DMS 273 (cell line): ENCODE measurements at regions not wholly inside any gene's neighbourhood (a gene's known extent, or its start where the extent isn't known, plus 50 kb on each side); places are given as distances from the start of the nearest gene placed in this dataset.
"Not testable (repeated sequence)": the region's sequence is repeated elsewhere in the genome, so short reads cannot be mapped to it uniquely, and the experiment has no call there.

Source experiments
- DNase-seq: peaks from one replicate; lab custom pipeline; 2025; ENCODE audit not compliant: unreplicated experiment; lab: John Stamatoyannopoulos, UW

DNA sequence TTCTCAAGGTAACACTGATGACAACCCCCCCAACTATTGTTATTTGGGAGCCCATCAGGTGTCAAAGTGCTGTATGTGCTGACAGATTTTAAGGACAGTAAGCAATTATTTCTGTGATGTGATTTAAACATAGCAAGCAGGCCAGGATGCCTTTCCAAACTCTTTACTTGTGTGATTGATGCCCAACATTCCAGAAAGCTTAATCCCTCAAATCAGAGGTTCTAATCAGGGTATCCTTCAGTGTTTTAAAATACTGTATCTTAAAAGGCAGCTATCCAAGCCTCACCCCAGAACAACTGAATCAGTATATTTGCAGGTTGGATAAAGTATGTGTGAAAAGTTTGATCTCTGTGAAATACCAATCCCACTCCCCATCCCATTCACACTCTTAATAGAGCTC is 119.7 kb downstream of the GASK1B start:
- DNase-seq: no peak

- no peak for DNase-seq
Observed at GRCh38 chr4:158051401-158052235, 121.2 kb downstream of the GASK1B start.

GRCh38 chr4:158050942-158051341 is 121.9 kb downstream of the GASK1B start:
- DNase-seq: no peak

GRCh38 chr4:158046345-158046744 is 126.5 kb downstream of the GASK1B start:
- no peak for DNase-seq

DNA sequence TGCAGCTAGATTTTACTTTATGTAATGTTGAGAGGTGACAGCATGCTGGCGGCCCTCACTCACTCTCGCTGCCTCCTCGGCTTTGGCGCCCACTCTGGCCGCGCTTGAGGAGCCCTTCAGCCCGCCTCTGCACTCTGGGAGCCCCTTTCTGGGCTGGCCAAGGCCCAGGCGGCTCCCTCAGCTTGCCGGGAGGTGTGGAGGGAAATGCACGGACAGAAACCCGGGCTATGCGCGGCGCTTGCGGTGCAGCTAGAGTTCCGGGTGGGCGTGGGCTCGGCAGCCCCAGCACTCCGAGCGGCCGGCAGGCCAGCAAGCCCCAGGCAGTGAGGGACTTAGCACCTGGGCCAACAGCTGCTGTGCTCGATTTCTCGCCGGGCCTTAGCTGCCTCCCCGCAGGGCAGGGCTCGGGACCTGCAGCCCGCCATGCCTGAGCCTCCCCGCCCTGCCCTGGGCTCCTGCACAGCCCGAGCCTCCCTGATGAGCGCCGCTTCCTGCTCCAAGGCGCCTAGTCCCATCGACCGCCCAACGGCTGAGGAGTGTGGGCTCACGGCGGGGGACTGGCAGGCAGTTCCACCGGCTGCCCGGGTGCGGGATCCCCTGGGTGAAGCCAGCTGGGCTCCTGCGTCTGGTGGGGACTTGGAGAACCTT is 128.7 kb downstream of the GASK1B start:
- DNase-seq: no peak

GRCh38 chr4:158042591-158043030 is 130.2 kb downstream of the GASK1B start:
- no peak for DNase-seq

GRCh38 chr4:158038718-158039117 is 134.1 kb downstream of the GASK1B start:
- DNase-seq: no peak

- no peak for DNase-seq
Observed at GRCh38 chr4:158036998-158037397, 135.8 kb downstream of the GASK1B start.

- DNase-seq: no peak
Observed at GRCh38 chr4:158035662-158036195, 137.1 kb downstream of the GASK1B start.

GRCh38 chr4:158033416-158034120 is 139.3 kb downstream of the GASK1B start:
- DNase-seq: no peak

DNA sequence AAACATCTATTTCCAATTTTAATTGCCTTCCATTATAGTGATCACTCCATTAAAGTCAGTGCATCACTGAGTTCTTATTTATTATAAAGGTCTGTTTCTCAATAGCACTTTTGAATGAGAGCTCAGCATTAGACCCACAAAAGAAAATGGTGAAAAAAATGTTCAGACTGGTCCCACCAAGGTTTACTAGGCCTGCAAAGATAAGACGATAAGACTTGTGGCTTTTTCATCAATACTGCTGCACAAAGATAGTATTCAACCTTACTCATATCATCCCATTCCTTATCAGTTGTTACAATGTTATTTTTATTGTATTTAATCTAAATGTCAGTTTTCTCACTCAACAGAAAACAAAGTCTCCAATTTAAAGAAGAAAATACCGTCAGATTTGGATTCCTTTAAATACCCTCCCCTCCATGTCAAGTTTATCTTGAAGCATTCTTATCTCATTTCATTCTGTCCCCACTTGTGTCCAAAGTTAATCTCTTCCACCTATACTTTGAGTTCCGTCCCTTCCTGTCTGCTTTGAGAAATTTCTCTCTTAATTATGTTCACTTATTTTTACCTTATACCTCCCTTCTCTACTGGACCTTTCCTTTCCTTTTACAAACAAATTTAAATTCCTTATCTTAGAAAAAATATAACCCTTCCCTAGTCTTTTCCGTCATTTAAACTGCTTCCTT is 140.0 kb downstream of the GASK1B start:
- DNase-seq: no peak

- DNase-seq: not testable (repeated sequence)
Observed at GRCh38 chr4:158028381-158028780, 144.4 kb downstream of the GASK1B start.

- DNase-seq: no peak
Observed at GRCh38 chr4:158025131-158025530, 147.7 kb downstream of the GASK1B start.

DNA sequence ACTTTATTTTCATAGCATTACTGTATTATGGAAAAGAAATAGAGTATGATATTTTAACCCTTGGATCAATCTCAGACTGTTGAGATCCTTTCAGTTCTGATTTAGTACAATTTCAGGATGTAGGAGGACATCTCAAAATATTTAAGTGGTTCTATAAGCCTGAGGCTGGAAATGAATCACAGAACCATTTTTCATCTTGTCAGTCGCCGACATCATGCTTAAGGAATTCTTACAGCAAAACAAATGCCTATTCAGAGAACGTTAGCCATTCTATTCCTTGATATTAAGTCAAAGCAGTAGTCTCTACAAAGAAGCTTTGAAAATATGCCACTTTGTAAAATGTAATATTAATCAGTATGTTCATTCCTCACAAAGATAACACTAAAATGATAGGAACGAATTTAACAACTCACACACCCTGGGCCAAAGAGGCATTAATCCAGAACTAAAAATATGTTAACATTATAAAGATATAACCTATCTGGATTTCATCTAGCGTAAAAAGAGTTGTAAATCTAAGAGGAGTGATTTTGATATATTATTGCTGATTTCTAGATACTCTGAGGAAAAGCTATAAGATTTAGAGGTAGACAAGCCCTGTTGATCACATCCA is 152.0 kb downstream of the GASK1B start:
- DNase-seq: no peak

DNA sequence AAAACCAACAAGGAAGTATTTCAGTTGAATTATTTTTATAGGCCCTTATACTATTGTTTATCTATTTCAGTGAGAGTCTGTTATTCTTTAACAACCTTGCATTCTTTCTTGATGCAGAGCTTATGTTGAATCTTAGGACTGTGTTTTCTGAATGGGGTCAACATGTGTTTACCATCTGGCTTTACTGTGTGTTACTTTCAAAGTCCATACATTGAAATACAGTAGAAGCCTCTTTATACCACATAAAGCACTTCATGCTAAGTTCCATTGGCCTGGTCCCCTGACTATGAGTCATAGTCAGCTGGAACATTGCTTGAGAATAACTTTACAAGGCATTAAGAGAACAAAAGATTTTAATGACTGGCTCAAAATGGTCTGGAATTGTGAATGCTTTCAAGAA is 152.6 kb downstream of the GASK1B start:
- no peak for DNase-seq

GRCh38 chr4:158018831-158019230 is 154.0 kb downstream of the GASK1B start:
- no peak for DNase-seq

GRCh38 chr4:158018221-158018830 is 154.5 kb downstream of the GASK1B start:
- DNase-seq: no peak

GRCh38 chr4:158016511-158016910 is 156.3 kb downstream of the GASK1B start:
- no peak for DNase-seq

DNA sequence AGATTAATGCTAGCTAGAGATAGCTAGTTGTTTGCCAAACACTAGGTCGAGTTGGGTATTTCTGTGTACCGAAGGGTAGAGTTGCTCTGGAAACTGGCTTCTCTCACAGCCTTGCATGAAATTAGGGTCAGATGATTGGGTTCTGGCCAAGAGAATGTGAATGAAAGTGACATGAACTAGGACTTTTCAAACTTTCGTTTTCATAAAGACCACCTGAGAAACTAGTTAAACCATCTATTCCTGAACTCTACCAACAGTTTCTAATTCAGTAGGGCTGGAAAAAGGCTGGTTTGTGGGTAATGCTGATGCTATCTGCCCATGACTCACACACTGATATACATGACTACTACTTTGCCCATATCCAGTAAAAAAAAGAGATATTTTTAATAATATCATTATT is 157.6 kb downstream of the GASK1B start:
- DNase-seq: no peak

DNA sequence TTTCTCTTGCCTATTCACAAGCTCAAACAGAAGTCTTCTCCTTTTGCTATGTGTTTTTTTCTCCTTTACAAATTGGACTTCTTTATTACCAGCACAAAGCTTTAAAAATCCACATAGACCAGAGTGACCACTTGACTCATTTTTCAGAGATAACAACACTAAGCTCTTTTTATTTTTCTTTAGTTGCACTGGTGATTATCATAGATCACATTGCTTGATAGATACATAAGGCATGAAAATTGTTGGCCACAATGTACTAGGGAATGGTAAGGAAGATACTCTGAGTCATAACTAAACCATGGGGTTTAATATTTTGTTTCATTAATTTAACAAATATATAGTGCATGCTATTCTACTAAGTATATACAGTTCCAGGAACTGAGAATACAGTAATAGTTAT is 159.0 kb downstream of the GASK1B start:
- DNase-seq: no peak
